ENCODE measurements at regions not wholly inside any gene's neighbourhood (a gene's known extent, or its start where the extent isn't known, plus 50 kb on each side); places are given as distances from the start of the nearest gene placed in this dataset.
A peak's percentile ranks its signal among the peaks of the same experiment; 100 is the strongest.
"Not testable (repeated sequence)": the region's sequence is repeated elsewhere in the genome, so short reads cannot be mapped to it uniquely, and the experiment has no call there.

GRCh38 chr9:62526306-62526705 lies 1336.5 kb downstream of the SPATA31A7 start:
- not testable (repeated sequence) for H3K27ac ChIP-seq, H3K27me3 ChIP-seq, H3K4me3 ChIP-seq, H3K9me3 ChIP-seq, H3K36me3 ChIP-seq, H3K4me1 ChIP-seq, DNase-seq

GRCh38 chr9:62532162-62532776 lies 1342.4 kb downstream of the SPATA31A7 start:
- not testable (repeated sequence) for H3K27ac ChIP-seq, DNase-seq, H3K27me3 ChIP-seq, H3K9me3 ChIP-seq, H3K4me3 ChIP-seq, H3K36me3 ChIP-seq, H3K4me1 ChIP-seq

GRCh38 chr9:62532777-62533173 lies 1342.9 kb downstream of the SPATA31A7 start:
- peak in 1 of 3 donors; percentile 66 for DNase-seq
- H3K4me3 ChIP-seq, H3K9me3 ChIP-seq: not testable (repeated sequence)

GRCh38 chr9:62550539-62550938 lies 1360.7 kb downstream of the SPATA31A7 start:
- H3K9me3 ChIP-seq, H3K4me1 ChIP-seq, H3K36me3 ChIP-seq, H3K27ac ChIP-seq, H3K4me3 ChIP-seq, DNase-seq, H3K27me3 ChIP-seq: not testable (repeated sequence)

More at GRCh38 chr9:62532777-62533173, 1342.9 kb downstream of the SPATA31A7 start:
- H3K27ac ChIP-seq, H3K36me3 ChIP-seq, H3K4me1 ChIP-seq, H3K27me3 ChIP-seq: not testable (repeated sequence)

- not testable (repeated sequence) for H3K9me3 ChIP-seq, H3K4me3 ChIP-seq, DNase-seq, H3K27me3 ChIP-seq, H3K4me1 ChIP-seq, H3K27ac ChIP-seq, H3K36me3 ChIP-seq
Observed at GRCh38 chr9:62560603-62561002, 1370.8 kb downstream of the SPATA31A7 start.

- H3K36me3 ChIP-seq, H3K27me3 ChIP-seq, H3K4me3 ChIP-seq, H3K4me1 ChIP-seq, DNase-seq, H3K9me3 ChIP-seq, H3K27ac ChIP-seq: not testable (repeated sequence)
Observed at GRCh38 chr9:62565132-62565531, 1375.3 kb downstream of the SPATA31A7 start.

GRCh38 chr9:62566430-62566829 lies 1376.6 kb downstream of the SPATA31A7 start:
- H3K4me3 ChIP-seq, H3K9me3 ChIP-seq, H3K27me3 ChIP-seq, H3K36me3 ChIP-seq, H3K27ac ChIP-seq, DNase-seq, H3K4me1 ChIP-seq: not testable (repeated sequence)

GRCh38 chr9:62597128-62597527 lies 1407.3 kb downstream of the SPATA31A7 start:
- H3K36me3 ChIP-seq, H3K27me3 ChIP-seq, H3K27ac ChIP-seq, H3K9me3 ChIP-seq, H3K4me3 ChIP-seq, DNase-seq, H3K4me1 ChIP-seq: not testable (repeated sequence)
